NCI-H1694 treated with DMSO at 0.1 percent for 48 hours (cell line): ENCODE measurements at regions not wholly inside any gene's neighbourhood (a gene's known extent, or its start where the extent isn't known, plus 50 kb on each side); places are given as distances from the start of the nearest gene placed in this dataset.
"Not testable (repeated sequence)": the region's sequence is repeated elsewhere in the genome, so short reads cannot be mapped to it uniquely, and the experiment has no call there.

Experiments used
- DNase-seq: peaks from one replicate; lab custom pipeline; 2025; lab: John Stamatoyannopoulos, UW

- not testable (repeated sequence) for DNase-seq
Measured at GRCh38 chr5:1636208-1636770, 112.5 kb upstream of the LPCAT1 start.

- not testable (repeated sequence) for DNase-seq
Measured at GRCh38 chr5:1635477-1635876, 111.7 kb upstream of the LPCAT1 start.

- no peak for DNase-seq
Measured at GRCh38 chr5:1634337-1634661, 110.5 kb upstream of the LPCAT1 start.

GRCh38 chr5:1633605-1634336 lies 110.0 kb upstream of the LPCAT1 start:
- peak; percentile 68 for DNase-seq

- not testable (repeated sequence) for DNase-seq
Measured at GRCh38 chr5:1631004-1631403, 107.2 kb upstream of the LPCAT1 start.

GRCh38 chr5:1626397-1626796 lies 102.6 kb upstream of the LPCAT1 start:
- not testable (repeated sequence) for DNase-seq

GRCh38 chr5:1619531-1619930 lies 95.8 kb upstream of the LPCAT1 start:
- DNase-seq, result not testable (repeated sequence)

GRCh38 chr5:1618296-1618865 lies 94.6 kb upstream of the LPCAT1 start:
- DNase-seq, result not testable (repeated sequence)

GRCh38 chr5:1617236-1617755 lies 93.5 kb upstream of the LPCAT1 start:
- DNase-seq, result not testable (repeated sequence)

- DNase-seq, result not testable (repeated sequence)
Measured at GRCh38 chr5:1613515-1613914, 89.8 kb upstream of the LPCAT1 start.

GRCh38 chr5:1610526-1610925 lies 86.8 kb upstream of the LPCAT1 start:
- not testable (repeated sequence) for DNase-seq

- not testable (repeated sequence) for DNase-seq
Measured at GRCh38 chr5:1609111-1609510, 85.4 kb upstream of the LPCAT1 start.

GRCh38 chr5:1608336-1608735 lies 84.6 kb upstream of the LPCAT1 start:
- not testable (repeated sequence) for DNase-seq

- not testable (repeated sequence) for DNase-seq
Measured at GRCh38 chr5:1606951-1607350, 83.2 kb upstream of the LPCAT1 start.

GRCh38 chr5:1603916-1604315 lies 80.2 kb upstream of the LPCAT1 start:
- DNase-seq, result not testable (repeated sequence)

GRCh38 chr5:1601565-1601964 lies 77.8 kb upstream of the LPCAT1 start:
- DNase-seq, result peak; percentile 8

GRCh38 chr5:1598950-1599737 lies 75.4 kb upstream of the LPCAT1 start:
- DNase-seq, result not testable (repeated sequence)

GRCh38 chr5:1597093-1597473 lies 73.3 kb upstream of the LPCAT1 start:
- DNase-seq, result not testable (repeated sequence)

GRCh38 chr5:1596462-1597092 lies 72.8 kb upstream of the LPCAT1 start:
- not testable (repeated sequence) for DNase-seq

- DNase-seq, result peak; percentile 91
Measured at GRCh38 chr5:1594357-1595106, 70.8 kb upstream of the LPCAT1 start.

- no peak for DNase-seq
Measured at GRCh38 chr5:1593903-1594356, 70.2 kb upstream of the LPCAT1 start.
